Aorta (tissue), 5 donors: ENCODE measurements at regions not wholly inside any gene's neighbourhood (a gene's known extent, or its start where the extent isn't known, plus 50 kb on each side); places are given as distances from the start of the nearest gene placed in this dataset.

Experiments used
- ATAC-seq: fragments of 200-7000 bp; cut with Tn5 transposase; one replicate; pipeline ENCODE4 v1.9.1; 2022; ENCODE audit warnings: moderate library complexity; ENCODE audit not compliant: low FRiP score
- DNase-seq, 2 donors: peaks; one replicate each; pipeline ENCODE4 v3.0.0-alpha.2; 2020
- H3K27ac ChIP-seq, 2 donors: one replicate each; pipeline ENCODE4 v1.5.1; 2013; ENCODE audit warnings: low read length in 2 of 2, mild to moderate bottlenecking in 2 of 2, moderate library complexity in 2 of 2, control low read depth in 1 of 2, inconsistent platforms in 1 of 2, low read depth in 1 of 2
- H3K27me3 ChIP-seq, 2 donors: one replicate each; pipeline ENCODE4 v1.6.1; 2013; ENCODE audit warnings: control low read depth in 1 of 2, low read length in 1 of 2, mild to moderate bottlenecking in 1 of 2, moderate library complexity in 1 of 2; ENCODE audit not compliant: insufficient read depth in 2 of 2, control insufficient read depth in 1 of 2
- H3K36me3 ChIP-seq, 2 donors: one replicate each; pipeline ENCODE4 v1.6.1; 2013; ENCODE audit warnings: control low read depth in 1 of 2, low read length in 1 of 2, mild to moderate bottlenecking in 1 of 2; ENCODE audit not compliant: insufficient read depth in 2 of 2, control insufficient read depth in 1 of 2
- H3K4me1 ChIP-seq, 2 donors: one replicate each; pipeline ENCODE4 v1.6.1; 2013; ENCODE audit warnings: low read length in 2 of 2, control low read depth in 1 of 2, mild to moderate bottlenecking in 1 of 2, moderate library complexity in 1 of 2; ENCODE audit not compliant: insufficient read depth in 2 of 2, control insufficient read depth in 1 of 2
- H3K4me3 ChIP-seq, 2 donors: one replicate each; pipeline ENCODE4 v1.5.1; 2013; ENCODE audit warnings: low read length in 2 of 2, control low read depth in 1 of 2, mild to moderate bottlenecking in 1 of 2
- H3K9me3 ChIP-seq: one replicate; pipeline ENCODE4 v1.6.1; 2013; ENCODE audit warnings: mild to moderate bottlenecking, low read length; ENCODE audit not compliant: control insufficient read depth
- WGBS, 2 donors: extraction: QIAGEN DNeasy Blood & Tissue Kit; methylation state at CpG; one replicate each; pipeline ENCODE4 v1.1.7; 2013; 5-methylcytosine and 5-hydroxymethylcytosine counted together
- intact Hi-C, 2 donors: fragments of 100-400 bp; cut with DNase I; formaldehyde crosslinking; loops; one replicate each; pipeline versions ENCODE4 v1.14.2 to v1.15.0; 2022
- donor health status: healthy with polysubstance abuse.
- donor health status: Bipolar disorder and iron deficiency.
- donor health status: DM: no; HTN: no; CAD: no.
- donor health status: DM: no; HTN: no; CAD: no.
- donor health status: DM: yes; HTN: yes; CAD: no.

- H3K4me3 ChIP-seq, result no peak overlapping the region
- intact Hi-C loops, result no loop called here
- no peak for ATAC-seq
- peak in 1 of 2 donors; percentile 55 for DNase-seq
- H3K27ac ChIP-seq, result no peak overlapping the region
- no peaks in the 10 kb centered on the region for H3K36me3 ChIP-seq
- H3K4me1 ChIP-seq, result peaks cover 0 to 2% of the 10 kb centered on the region in 2 donors
- H3K27me3 ChIP-seq, result peaks cover 0 to 1% of the 10 kb centered on the region in 2 donors
- 74 to 87% methylated on average over 8 of the region's 8 CpGs for WGBS, 2 donors
- H3K9me3 ChIP-seq, result no peaks in the 10 kb centered on the region
Observed at GRCh38 chr18:56321470-56321869, 316.9 kb downstream of the TXNL1 start.

GRCh38 chr18:56319953-56320352 lies 318.4 kb downstream of the TXNL1 start:
- no peak for DNase-seq
- no peaks in the 10 kb centered on the region for H3K36me3 ChIP-seq
- H3K27ac ChIP-seq, result no peak overlapping the region
- H3K4me1 ChIP-seq, result no peaks in the 10 kb centered on the region
- intact Hi-C loops, result no loop called here
- H3K27me3 ChIP-seq, result peaks cover 0 to 1% of the 10 kb centered on the region in 2 donors
- no peak overlapping the region for H3K4me3 ChIP-seq
- H3K9me3 ChIP-seq, result no peaks in the 10 kb centered on the region
- 93 to 94% methylated on average over 3 of the region's 3 CpGs for WGBS, 2 donors
- no peak for ATAC-seq

DNA sequence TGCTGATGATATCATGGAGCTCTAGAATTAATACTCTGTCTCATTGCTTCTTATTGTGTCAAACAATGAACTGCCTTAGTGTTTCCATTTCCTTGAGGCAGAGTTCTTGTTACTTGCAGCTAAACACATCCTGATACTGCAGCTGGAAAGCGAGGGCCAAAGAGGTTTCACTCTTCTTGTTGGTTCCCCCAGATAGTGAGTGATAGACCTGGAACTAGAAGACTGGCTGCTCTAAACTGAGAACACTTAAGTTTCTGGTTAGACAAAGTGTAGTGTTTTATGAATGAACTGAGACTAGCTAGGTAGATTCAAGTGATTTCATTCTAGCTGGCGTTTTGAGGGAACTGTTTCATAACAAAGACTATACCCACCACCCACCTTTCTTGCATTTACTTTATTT lies 321.7 kb downstream of the TXNL1 start:
- 88 to 90% methylated on average over 2 of the region's 2 CpGs for WGBS, 2 donors
- H3K27me3 ChIP-seq, result peaks cover 0 to 1% of the 10 kb centered on the region in 2 donors
- no peaks in the 10 kb centered on the region for H3K4me1 ChIP-seq
- H3K36me3 ChIP-seq, result no peaks in the 10 kb centered on the region
- intact Hi-C loops, result no loop called here
- no peak overlapping the region for H3K27ac ChIP-seq
- ATAC-seq (no peak), DNase-seq (no peak)
- H3K9me3 ChIP-seq, result no peaks in the 10 kb centered on the region
- H3K4me3 ChIP-seq, result no peak overlapping the region

- no peaks in the 10 kb centered on the region for H3K36me3 ChIP-seq
- H3K27ac ChIP-seq, result no peak overlapping the region
- H3K4me3 ChIP-seq, result no peak overlapping the region
- ATAC-seq, result no peak
- intact Hi-C loops, result no loop called here
- H3K4me1 ChIP-seq, result no peaks in the 10 kb centered on the region
- DNase-seq, result no peak
- H3K27me3 ChIP-seq, result no peaks in the 10 kb centered on the region
- 97% methylated on average over 1 of the region's 1 CpG for WGBS, 2 donors
- no peaks in the 10 kb centered on the region for H3K9me3 ChIP-seq
Observed at GRCh38 chr18:56315363-56315762, 323.0 kb downstream of the TXNL1 start.

GRCh38 chr18:56314396-56314795 lies 324.0 kb downstream of the TXNL1 start:
- DNase-seq (no peak), ATAC-seq (no peak)
- 83 to 90% methylated on average over 1 of the region's 1 CpG for WGBS, 2 donors
- Histone ChIP-seq H3K9me3 (no peaks in the 10 kb centered on the region), H3K36me3 (no peaks in the 10 kb centered on the region), H3K27me3 (no peaks in the 10 kb centered on the region), H3K27ac (no peak overlapping the region), H3K4me3 (no peak overlapping the region), H3K4me1 (no peaks in the 10 kb centered on the region)
- intact Hi-C loops, result no loop called here

DNA sequence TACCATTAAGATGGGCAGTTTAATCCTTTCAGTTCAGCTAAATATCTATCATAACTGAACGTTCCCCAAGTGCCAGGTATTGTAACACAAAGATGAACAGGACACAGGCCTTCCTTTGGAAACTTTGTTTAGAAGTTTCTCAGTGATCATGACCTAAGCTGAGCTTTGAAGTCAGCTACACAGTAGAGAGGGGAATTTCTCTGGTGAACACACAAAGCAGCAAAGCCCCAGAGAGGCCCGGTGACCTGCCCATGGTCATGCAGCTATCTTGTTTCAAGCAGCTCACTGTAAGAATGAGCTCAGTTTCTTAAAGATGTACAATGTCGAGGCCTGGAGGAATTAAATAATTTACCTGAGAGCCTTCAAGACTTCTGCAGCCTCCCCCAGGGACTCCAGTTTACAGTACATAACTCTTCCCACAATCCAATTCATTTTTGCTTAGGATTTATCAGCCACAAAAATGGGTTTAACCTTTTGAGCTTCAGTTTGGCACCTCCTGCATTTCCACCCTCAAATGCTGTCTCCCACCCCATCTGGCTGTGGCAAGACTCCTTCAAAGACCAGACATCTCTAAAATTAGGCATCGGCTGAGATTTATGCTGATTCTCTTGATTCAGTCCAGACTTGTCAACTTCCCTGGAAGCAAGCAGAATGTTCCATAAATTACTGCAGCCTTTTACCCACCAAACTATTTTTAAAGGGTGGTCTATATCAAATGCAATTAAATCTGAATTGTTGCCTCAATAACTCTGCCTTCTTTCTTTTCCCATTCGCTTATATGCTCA lies 325.6 kb downstream of the TXNL1 start:
- intact Hi-C loops, result no loop called here
- Histone ChIP-seq H3K4me3 (no peak overlapping the region), H3K27ac (no peak overlapping the region), H3K27me3 (no peaks in the 10 kb centered on the region), H3K9me3 (no peaks in the 10 kb centered on the region), H3K4me1 (no peaks in the 10 kb centered on the region), H3K36me3 (no peaks in the 10 kb centered on the region)
- no peak for DNase-seq
- 74 to 82% methylated on average over 5 of the region's 5 CpGs for WGBS, 2 donors
- no peak for ATAC-seq

DNA sequence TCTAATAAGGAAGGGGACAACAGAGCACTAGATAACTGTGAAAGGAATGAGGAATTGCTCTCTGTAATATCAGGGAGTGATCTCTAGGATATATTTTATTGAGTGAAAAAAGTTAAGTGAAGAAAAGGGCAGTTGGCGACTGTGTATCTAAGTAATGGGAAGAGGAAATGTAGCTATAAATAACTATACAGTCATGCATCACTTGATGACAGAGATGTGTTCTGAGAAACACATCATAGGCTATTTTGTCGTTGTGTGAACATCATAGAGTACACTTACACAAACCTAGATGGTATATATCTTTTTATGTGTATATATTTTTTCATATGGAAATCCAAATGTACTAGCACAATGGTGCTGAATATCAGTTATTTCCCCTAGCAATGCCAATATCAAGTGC lies 329.3 kb downstream of the TXNL1 start:
- no peaks in the 10 kb centered on the region for H3K36me3 ChIP-seq
- ATAC-seq (no peak), DNase-seq (no peak)
- H3K27me3 ChIP-seq, result no peaks in the 10 kb centered on the region
- WGBS, 2 donors, result 25 to 39% methylated on average over 2 of the region's 2 CpGs
- intact Hi-C loops, result no loop called here
- H3K9me3 ChIP-seq, result no peaks in the 10 kb centered on the region
- H3K4me3 ChIP-seq, result no peak overlapping the region
- H3K27ac ChIP-seq, result no peak overlapping the region
- no peaks in the 10 kb centered on the region for H3K4me1 ChIP-seq

- H3K27me3 ChIP-seq, result no peaks in the 10 kb centered on the region
- H3K4me3 ChIP-seq, result no peak overlapping the region
- DNase-seq (no peak), ATAC-seq (no peak)
- H3K9me3 ChIP-seq, result no peaks in the 10 kb centered on the region
- H3K27ac ChIP-seq, result no peak overlapping the region
- H3K4me1 ChIP-seq, result no peaks in the 10 kb centered on the region
- WGBS, 2 donors, result 80 to 85% methylated on average over 4 of the region's 4 CpGs
- intact Hi-C loops, result no loop called here
- no peaks in the 10 kb centered on the region for H3K36me3 ChIP-seq
Observed at GRCh38 chr18:56307354-56308170, 330.8 kb downstream of the TXNL1 start.

DNA sequence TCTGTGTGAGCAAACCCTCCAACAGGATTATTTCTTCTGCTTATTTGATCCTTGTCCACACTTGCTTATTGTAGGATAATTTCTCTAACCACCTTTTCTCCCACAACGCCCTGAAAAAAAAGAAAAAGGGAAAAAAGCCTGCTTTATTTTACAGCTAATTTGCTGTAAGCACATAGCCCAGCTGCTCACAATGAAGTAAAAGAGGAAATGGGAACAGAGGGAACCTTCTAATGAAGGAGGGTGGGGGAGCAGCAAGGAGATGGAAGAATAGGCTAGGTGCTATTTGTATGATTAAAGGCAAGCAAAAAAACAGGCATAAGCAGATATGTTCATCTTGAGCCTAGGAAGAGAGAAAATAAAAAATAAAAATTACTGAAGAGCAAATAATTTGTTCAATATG lies 331.6 kb downstream of the TXNL1 start:
- H3K9me3 ChIP-seq, result no peaks in the 10 kb centered on the region
- 62 to 76% methylated on average over 1 of the region's 1 CpG for WGBS, 2 donors

More for the DNA sequence above, 331.6 kb downstream of the TXNL1 start:
- Histone ChIP-seq H3K27me3 (no peaks in the 10 kb centered on the region), H3K4me3 (no peak overlapping the region), H3K4me1 (no peaks in the 10 kb centered on the region), H3K36me3 (no peaks in the 10 kb centered on the region), H3K27ac (no peak overlapping the region)
- intact Hi-C loops, result no loop called here
- no peak for DNase-seq
- no peak for ATAC-seq
